ENCODE measurements at regions not wholly inside any gene's neighbourhood (a gene's known extent, or its start where the extent isn't known, plus 50 kb on each side); places are given as distances from the start of the nearest gene placed in this dataset.

GRCh38 chr5:54689411-54690251, 172.1 kb downstream of the SNX18 start:
- DNase-seq (ENCODE audit: low read depth in 2 of 2, low spot score in 1 of 2) = no peak

DNA sequence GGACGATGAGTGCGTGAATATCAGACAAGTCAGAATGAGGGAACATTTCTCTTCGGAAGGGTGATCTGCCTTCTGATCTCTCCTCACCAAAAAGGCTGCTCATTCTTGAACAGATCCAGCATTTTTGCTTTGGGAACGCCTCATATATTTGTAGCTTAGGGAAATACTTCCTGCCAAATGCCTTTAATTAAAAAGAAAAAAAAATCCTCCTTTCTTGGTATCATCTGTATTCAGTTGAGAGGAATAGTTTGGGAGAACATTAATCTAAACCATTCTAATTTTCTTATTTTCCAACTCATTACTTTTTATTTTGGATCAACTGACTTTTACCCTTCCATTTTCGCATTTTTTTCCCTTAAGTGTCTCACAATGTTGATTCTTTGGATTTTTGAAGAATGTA, 163.4 kb downstream of the SNX18 start:
- no peak for DNase-seq (ENCODE audit: low read depth in 2 of 2, low spot score in 1 of 2)

DNA sequence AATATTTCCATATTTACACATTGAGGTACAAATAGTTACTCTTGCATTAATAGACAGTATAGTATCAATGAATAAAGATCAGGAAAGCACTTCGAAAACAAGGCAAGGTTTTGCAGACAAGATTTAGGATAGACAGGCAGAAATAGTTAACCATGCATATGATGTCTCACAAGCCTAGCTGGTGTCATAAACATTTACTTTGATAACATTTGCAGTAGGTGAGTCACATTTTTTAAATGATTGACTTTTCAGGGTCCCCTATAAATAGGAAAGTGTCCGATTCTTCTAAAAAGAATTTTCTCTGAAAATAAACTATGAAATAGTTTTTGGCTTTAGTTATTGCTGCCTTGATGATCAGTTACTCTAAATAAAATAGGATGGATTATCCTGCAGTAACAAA, 162.1 kb downstream of the SNX18 start:
- no peak for DNase-seq (ENCODE audit: low read depth in 2 of 2, low spot score in 1 of 2)

- no peak for DNase-seq (ENCODE audit: low read depth in 2 of 2, low spot score in 1 of 2)
Observed at GRCh38 chr5:54678737-54679136, 161.2 kb downstream of the SNX18 start.

GRCh38 chr5:54676481-54677340, 159.2 kb downstream of the SNX18 start:
- no peak for DNase-seq (ENCODE audit: low read depth in 2 of 2, low spot score in 1 of 2)

DNA sequence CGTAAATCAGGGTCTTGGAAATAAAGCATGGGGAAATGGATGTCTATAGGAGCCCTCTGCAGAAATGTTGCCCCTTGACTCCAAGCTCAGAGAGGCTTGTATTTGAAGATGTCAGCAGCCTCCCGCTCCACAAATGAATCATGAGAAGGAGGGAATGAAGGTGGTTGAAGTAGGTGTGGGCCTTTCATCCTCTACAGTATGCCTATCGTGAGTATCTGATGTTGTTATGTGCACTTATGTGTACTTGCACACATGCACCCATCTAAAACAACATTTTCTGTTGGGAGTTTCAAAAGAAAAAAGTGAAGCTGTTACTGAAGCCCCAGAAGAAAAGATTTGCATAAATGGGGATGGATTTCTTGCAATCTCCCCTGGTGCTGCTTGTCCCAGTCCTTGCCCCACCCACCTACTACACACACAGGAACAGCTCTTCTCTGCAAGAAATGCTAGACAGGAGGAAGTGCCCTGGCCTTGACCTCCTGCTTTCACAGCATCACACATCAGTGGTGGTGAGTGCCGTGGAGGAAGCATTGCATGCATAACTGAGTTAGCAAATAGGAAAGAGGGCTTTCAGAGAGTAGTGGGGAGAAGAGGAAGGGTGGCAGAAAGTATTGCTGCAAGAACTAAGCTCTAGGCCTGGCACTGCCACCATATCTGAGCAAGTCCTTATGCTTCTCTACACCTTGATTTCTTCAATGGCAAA, 156.1 kb downstream of the SNX18 start:
- DNase-seq (ENCODE audit: low read depth in 2 of 2, low spot score in 1 of 2) = peak in 1 of 2 donors; percentile 1

GRCh38 chr5:54672871-54673270, 155.3 kb downstream of the SNX18 start:
- DNase-seq (ENCODE audit: low read depth in 2 of 2, low spot score in 1 of 2) = no peak

DNA sequence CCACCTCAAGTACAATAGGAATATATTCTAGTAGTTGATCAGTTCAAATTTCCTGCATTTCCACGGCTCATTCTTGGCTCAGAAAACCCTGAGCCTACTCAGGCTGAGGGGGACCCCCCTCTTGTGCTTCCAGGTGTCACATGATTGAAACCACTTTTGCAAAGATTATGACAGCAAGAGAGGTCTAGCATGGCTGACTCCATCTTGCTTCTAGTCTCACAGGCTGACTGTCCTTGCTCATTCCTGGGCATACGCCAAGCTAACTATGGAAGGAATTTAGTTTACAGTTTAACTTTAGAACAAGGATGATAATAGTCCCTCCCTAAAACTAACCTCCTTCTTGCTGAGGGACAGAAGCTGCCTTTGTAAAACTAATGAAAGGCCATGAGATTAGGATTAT, 154.1 kb downstream of the SNX18 start:
- no peak for DNase-seq (ENCODE audit: low read depth in 2 of 2, low spot score in 1 of 2)

DNA sequence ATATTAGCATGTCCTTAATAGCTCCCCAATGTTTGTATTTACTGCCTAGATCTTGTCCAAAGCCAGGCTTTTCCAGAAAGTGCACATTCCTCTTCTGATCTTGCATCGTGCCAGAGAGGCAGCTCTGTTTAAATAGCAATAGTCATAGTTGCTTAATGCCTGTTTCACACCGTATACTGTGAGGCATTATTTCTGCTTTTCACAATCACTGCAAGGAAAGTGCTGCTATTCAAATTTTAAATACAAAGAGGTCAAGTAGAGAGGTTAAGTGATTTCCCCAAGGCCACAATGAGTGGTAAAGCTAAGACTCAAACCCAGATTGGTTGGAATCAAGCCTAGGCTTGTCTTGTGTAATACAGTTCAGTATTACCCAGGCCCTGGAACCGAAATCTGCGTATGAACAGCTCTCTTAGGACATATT, 153.6 kb downstream of the SNX18 start:
- no peak for DNase-seq (ENCODE audit: low read depth in 2 of 2, low spot score in 1 of 2)

DNA sequence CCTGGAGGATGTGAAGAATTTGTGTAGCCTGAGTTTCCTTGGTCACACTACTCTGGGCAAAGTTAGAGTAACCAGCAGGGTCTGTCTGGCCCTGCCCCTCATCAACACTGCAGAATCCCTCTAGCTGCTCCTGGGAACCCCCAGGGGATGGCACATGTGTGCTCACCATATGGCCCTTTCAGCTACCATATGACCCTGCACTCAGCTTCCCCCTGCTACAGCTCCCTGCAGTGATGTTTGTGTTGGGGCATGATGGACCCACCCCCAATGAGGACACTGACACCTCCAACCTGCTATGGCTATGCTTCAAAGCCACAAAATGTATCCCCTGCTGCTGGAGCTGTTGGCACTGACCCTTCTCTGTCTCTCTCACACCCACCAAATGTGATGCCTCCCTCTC, 152.7 kb downstream of the SNX18 start:
- no peak for DNase-seq (ENCODE audit: low read depth in 2 of 2, low spot score in 1 of 2)

GRCh38 chr5:54669845-54670244, 152.3 kb downstream of the SNX18 start:
- DNase-seq (ENCODE audit: low read depth in 2 of 2, low spot score in 1 of 2) = no peak

DNA sequence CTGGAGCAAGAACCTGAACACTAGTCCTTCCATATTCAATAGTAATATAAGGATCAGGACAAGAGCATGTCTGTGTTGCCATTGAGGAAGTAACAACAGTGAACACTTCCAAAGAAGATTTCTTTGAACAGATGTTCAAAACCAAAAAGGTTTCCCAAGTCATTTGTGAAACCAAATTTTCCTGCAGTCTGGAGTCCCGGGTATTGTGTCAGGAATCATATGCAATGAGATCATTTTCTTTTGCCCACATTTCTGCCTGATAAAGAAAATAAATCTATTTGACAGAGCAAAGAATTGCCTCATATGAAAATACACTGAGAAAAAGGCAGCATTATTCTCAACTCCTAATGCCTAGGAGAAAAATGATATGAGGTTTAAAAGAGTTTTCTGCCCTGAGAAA, 151.7 kb downstream of the SNX18 start:
- no peak for DNase-seq (ENCODE audit: low read depth in 2 of 2, low spot score in 1 of 2)

DNA sequence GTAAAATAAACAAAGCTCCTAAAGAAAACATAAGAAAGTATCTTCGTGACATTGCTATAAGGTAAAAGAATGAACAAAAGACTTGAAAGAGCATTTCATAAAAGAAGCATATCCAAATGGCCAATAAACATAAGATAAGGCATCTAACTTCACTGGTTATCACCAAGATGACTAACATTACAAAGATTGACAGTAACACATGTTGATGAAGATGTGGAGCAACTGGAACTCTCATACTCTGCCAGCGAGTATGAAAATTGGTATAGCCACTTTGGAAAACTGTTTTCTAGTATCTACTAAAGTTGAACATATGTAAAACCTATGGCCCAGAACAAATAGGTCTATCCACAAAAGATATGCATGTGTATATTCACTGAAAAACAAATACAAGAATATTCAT, 150.5 kb downstream of the SNX18 start:
- no peak for DNase-seq (ENCODE audit: low read depth in 2 of 2, low spot score in 1 of 2)

DNA sequence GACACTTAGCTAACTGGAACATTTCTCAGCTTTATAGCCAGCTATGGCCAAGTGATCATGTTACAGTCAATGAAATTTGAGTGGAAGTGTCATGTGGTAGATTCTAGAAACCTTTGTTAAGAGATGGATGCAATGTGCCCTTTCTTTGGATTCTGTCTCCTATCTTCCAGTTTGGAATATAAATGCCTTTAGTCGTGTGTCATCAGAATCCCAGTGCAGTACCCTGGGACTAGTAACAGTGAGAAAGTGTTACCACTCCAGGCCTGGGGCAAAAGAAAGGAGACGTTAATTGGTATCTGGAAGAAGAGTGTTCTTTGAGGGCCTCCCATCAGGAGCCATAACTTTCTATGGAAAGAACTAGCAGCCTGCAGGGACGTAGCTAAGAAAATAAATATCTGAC, 149.6 kb downstream of the SNX18 start:
- DNase-seq (ENCODE audit: low read depth in 2 of 2, low spot score in 1 of 2) = no peak

DNA sequence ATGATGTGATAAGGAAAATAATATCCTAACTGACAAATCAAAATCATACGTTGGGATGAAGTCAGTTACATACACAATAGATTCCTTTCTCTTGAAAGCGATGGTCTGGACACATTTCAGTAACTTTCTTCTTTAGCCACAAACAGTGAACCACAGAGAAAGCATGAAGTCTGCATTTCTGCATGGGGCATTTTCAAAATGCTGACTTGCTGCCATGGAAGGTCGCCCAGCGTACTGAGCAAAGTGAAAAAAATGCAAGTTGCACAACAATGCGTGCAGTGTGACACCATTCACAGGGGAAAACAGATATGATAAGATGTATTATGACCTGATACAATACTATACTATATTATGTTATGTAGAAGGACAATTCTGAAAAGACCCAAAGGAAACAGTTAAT, 146.3 kb downstream of the SNX18 start:
- no peak for DNase-seq (ENCODE audit: low read depth in 2 of 2, low spot score in 1 of 2)

GRCh38 chr5:54661111-54661510, 143.6 kb downstream of the SNX18 start:
- DNase-seq (ENCODE audit: low read depth in 2 of 2, low spot score in 1 of 2) = no peak

GRCh38 chr5:54659700-54660131, 142.2 kb downstream of the SNX18 start:
- DNase-seq (ENCODE audit: low read depth in 2 of 2, low spot score in 1 of 2) = no peak

- no peak for DNase-seq (ENCODE audit: low read depth in 2 of 2, low spot score in 1 of 2)
Observed at GRCh38 chr5:54658010-54658409, 140.5 kb downstream of the SNX18 start.

GRCh38 chr5:54656261-54656728, 138.7 kb downstream of the SNX18 start:
- DNase-seq (ENCODE audit: low read depth in 2 of 2, low spot score in 1 of 2) = no peak

GRCh38 chr5:54655761-54656160, 138.2 kb downstream of the SNX18 start:
- DNase-seq (ENCODE audit: low read depth in 2 of 2, low spot score in 1 of 2) = no peak

DNA sequence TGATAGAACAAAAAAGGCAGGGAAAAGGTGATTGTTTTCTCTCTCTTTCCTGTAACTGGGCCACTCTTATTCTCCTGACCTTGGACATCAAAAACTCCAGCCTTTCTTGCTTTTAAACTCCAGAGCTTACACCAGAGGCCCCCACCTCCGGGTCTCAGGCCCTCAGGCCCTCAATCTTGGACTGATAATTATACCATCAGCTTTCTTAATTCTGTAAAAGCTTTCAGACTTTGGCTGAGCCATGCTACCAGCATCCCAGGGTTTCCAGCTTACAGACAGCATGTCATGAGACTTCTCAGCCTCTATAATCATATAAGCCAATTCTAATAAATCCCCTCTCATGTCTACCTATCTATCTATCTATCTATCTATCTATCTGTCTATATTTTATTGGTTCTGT, 137.7 kb downstream of the SNX18 start:
- no peak for DNase-seq (ENCODE audit: low read depth in 2 of 2, low spot score in 1 of 2)
